ENCODE measurements at regions not wholly inside any gene's neighbourhood (a gene's known extent, or its start where the extent isn't known, plus 50 kb on each side); places are given as distances from the start of the nearest gene placed in this dataset.

GRCh38 chr4:16292585-16292984 is 66.3 kb upstream of the TAPT1 start:
- no peak overlapping the region for H3K4me3 ChIP-seq (ENCODE audit: low read depth in 1 of 3, low read length in 3 of 3)
- H3K27ac ChIP-seq (ENCODE audit: low read depth in 1 of 2, low read length in 2 of 2) = no peak overlapping the region
- no peaks in the 10 kb centered on the region for H3K36me3 ChIP-seq (ENCODE audit: control insufficient read depth in 4 of 4, insufficient read depth in 3 of 4, low read depth in 1 of 4, low read length in 3 of 4)
- no peaks in the 10 kb centered on the region for H3K27me3 ChIP-seq (ENCODE audit: control insufficient read depth in 4 of 4, insufficient read depth in 4 of 4, low read length in 3 of 4)
- no peak overlapping the region for H3K9ac ChIP-seq (ENCODE audit: low read depth in 1 of 2, low read length in 2 of 2)
- peaks cover 0 to 3% (median 0%) of the 10 kb centered on the region in 4 donors for H3K4me1 ChIP-seq (ENCODE audit: control insufficient read depth in 4 of 4, insufficient read depth in 4 of 4, low read length in 3 of 4)
- DNase-seq (ENCODE audit: low spot score) = no peak
- no peaks in the 10 kb centered on the region for H3K9me3 ChIP-seq (ENCODE audit: control insufficient read depth in 4 of 4, low read length in 3 of 4)
- TF ChIP-seq RXRA (IDR thresholded peaks at IDR 0.05) = no peak
- TF ChIP-seq TAF1 (conservative IDR thresholded peaks at IDR 0.05) = no peak
- TF ChIP-seq, protein P1, sequence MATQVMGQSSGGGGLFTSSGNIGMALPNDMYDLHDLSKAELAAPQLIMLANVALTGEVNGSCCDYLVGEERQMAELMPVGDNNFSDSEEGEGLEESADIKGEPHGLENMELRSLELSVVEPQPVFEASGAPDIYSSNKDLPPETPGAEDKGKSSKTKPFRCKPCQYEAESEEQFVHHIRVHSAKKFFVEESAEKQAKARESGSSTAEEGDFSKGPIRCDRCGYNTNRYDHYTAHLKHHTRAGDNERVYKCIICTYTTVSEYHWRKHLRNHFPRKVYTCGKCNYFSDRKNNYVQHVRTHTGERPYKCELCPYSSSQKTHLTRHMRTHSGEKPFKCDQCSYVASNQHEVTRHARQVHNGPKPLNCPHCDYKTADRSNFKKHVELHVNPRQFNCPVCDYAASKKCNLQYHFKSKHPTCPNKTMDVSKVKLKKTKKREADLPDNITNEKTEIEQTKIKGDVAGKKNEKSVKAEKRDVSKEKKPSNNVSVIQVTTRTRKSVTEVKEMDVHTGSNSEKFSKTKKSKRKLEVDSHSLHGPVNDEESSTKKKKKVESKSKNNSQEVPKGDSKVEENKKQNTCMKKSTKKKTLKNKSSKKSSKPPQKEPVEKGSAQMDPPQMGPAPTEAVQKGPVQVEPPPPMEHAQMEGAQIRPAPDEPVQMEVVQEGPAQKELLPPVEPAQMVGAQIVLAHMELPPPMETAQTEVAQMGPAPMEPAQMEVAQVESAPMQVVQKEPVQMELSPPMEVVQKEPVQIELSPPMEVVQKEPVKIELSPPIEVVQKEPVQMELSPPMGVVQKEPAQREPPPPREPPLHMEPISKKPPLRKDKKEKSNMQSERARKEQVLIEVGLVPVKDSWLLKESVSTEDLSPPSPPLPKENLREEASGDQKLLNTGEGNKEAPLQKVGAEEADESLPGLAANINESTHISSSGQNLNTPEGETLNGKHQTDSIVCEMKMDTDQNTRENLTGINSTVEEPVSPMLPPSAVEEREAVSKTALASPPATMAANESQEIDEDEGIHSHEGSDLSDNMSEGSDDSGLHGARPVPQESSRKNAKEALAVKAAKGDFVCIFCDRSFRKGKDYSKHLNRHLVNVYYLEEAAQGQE (IDR thresholded peaks at IDR 0.05) = no peak
- TF ChIP-seq SP1 (IDR thresholded peaks at IDR 0.05) = no peak
- TF ChIP-seq HNF4G (IDR thresholded peaks at IDR 0.05) = no peak
- no peak for TF ChIP-seq GABPA (IDR thresholded peaks at IDR 0.05 in 1 of 2, conservative IDR thresholded peaks at IDR 0.05 in 1 of 2)
- no peak for TF ChIP-seq JUND (IDR thresholded peaks at IDR 0.05)
- TF ChIP-seq FOXA2 (IDR thresholded peaks at IDR 0.05) = no peak
- TF ChIP-seq, protein P2, sequence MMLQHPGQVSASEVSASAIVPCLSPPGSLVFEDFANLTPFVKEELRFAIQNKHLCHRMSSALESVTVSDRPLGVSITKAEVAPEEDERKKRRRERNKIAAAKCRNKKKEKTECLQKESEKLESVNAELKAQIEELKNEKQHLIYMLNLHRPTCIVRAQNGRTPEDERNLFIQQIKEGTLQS (IDR thresholded peaks at IDR 0.05) = no peak
- no peak for TF ChIP-seq HNF4A (conservative IDR thresholded peaks at IDR 0.05)
- no peak for TF ChIP-seq EGR1 (IDR thresholded peaks at IDR 0.05; ENCODE audit: low read depth in 2 of 2)
- 87% methylated on average over 7 of the region's 7 CpGs for WGBS

GRCh38 chr4:16290681-16291420 is 64.6 kb upstream of the TAPT1 start:
- Histone ChIP-seq H3K27me3 (ENCODE audit: control insufficient read depth in 4 of 4, insufficient read depth in 4 of 4, low read length in 3 of 4) (no peaks in the 10 kb centered on the region), H3K36me3 (ENCODE audit: control insufficient read depth in 4 of 4, insufficient read depth in 3 of 4, low read depth in 1 of 4, low read length in 3 of 4) (no peaks in the 10 kb centered on the region), H3K9me3 (ENCODE audit: control insufficient read depth in 4 of 4, low read length in 3 of 4) (no peaks in the 10 kb centered on the region), H3K27ac (ENCODE audit: low read depth in 1 of 2, low read length in 2 of 2) (no peak overlapping the region), H3K4me1 (ENCODE audit: control insufficient read depth in 4 of 4, insufficient read depth in 4 of 4, low read length in 3 of 4) (peaks cover 0 to 3% (median 0%) of the 10 kb centered on the region in 4 donors), H3K4me3 (ENCODE audit: low read depth in 1 of 3, low read length in 3 of 3) (no peak overlapping the region), H3K9ac (ENCODE audit: low read depth in 1 of 2, low read length in 2 of 2) (no peak overlapping the region)
- 74% methylated on average over 8 of the region's 8 CpGs for WGBS
- DNase-seq (ENCODE audit: low spot score) = no peak
- TF ChIP-seq, protein P3, sequence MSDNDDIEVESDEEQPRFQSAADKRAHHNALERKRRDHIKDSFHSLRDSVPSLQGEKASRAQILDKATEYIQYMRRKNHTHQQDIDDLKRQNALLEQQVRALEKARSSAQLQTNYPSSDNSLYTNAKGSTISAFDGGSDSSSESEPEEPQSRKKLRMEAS (IDR thresholded peaks at IDR 0.05) = no peak

DNA sequence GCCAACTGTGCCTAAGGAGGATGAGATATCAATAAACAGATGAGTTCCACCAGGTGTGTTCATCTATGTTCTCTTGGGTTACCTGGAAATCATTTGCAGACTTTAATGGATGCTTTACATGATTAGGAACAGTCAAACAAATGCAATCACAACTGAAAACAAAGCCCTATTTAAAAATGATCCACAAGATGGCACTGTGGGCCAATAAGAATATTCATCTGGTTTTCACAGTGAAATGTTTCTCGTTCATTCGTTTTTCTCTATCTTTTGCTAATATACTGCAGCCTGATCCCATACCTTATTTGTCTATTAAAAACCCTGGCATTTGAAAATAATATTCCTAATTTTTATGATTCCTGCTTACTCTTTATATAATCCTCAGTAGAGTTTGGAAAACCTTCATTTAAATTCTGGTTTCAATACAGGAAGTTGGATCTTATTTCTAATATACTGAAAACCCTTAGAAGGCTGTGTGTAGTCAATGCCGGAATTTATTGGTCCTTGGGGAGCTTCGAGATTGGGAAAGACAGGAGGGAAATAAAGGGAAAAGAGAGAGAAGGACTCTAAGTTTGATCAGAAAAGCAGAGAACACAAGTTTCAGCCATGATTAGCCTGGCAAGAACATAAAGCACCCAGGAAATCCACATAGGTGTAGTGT is 63.8 kb upstream of the TAPT1 start:
- Histone ChIP-seq H3K9me3 (ENCODE audit: control insufficient read depth in 4 of 4, low read length in 3 of 4) (no peaks in the 10 kb centered on the region), H3K4me1 (ENCODE audit: control insufficient read depth in 4 of 4, insufficient read depth in 4 of 4, low read length in 3 of 4) (peaks cover 0 to 3% (median 0%) of the 10 kb centered on the region in 4 donors), H3K4me3 (ENCODE audit: low read depth in 1 of 3, low read length in 3 of 3) (no peak overlapping the region), H3K36me3 (ENCODE audit: control insufficient read depth in 4 of 4, insufficient read depth in 3 of 4, low read depth in 1 of 4, low read length in 3 of 4) (no peaks in the 10 kb centered on the region), H3K9ac (ENCODE audit: low read depth in 1 of 2, low read length in 2 of 2) (no peak overlapping the region), H3K27me3 (ENCODE audit: control insufficient read depth in 4 of 4, insufficient read depth in 4 of 4, low read length in 3 of 4) (no peaks in the 10 kb centered on the region), H3K27ac (ENCODE audit: low read depth in 1 of 2, low read length in 2 of 2) (no peak overlapping the region)
- 6% methylated on average over 4 of the region's 4 CpGs for WGBS
- TF ChIP-seq, protein P4, sequence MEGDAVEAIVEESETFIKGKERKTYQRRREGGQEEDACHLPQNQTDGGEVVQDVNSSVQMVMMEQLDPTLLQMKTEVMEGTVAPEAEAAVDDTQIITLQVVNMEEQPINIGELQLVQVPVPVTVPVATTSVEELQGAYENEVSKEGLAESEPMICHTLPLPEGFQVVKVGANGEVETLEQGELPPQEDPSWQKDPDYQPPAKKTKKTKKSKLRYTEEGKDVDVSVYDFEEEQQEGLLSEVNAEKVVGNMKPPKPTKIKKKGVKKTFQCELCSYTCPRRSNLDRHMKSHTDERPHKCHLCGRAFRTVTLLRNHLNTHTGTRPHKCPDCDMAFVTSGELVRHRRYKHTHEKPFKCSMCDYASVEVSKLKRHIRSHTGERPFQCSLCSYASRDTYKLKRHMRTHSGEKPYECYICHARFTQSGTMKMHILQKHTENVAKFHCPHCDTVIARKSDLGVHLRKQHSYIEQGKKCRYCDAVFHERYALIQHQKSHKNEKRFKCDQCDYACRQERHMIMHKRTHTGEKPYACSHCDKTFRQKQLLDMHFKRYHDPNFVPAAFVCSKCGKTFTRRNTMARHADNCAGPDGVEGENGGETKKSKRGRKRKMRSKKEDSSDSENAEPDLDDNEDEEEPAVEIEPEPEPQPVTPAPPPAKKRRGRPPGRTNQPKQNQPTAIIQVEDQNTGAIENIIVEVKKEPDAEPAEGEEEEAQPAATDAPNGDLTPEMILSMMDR (IDR thresholded peaks at IDR 0.05; ENCODE audit: low read depth, low read length, missing input control) = peak; percentile 65
- TF ChIP-seq ZBTB33 (IDR thresholded peaks at IDR 0.05) (no peak), RAD21 (IDR thresholded peaks at IDR 0.05) (peak; percentile 83 to 85)
- DNase-seq (ENCODE audit: low spot score) = no peak
